ENCODE measurements at regions not wholly inside any gene's neighbourhood (a gene's known extent, or its start where the extent isn't known, plus 50 kb on each side); places are given as distances from the start of the nearest gene placed in this dataset.

DNA sequence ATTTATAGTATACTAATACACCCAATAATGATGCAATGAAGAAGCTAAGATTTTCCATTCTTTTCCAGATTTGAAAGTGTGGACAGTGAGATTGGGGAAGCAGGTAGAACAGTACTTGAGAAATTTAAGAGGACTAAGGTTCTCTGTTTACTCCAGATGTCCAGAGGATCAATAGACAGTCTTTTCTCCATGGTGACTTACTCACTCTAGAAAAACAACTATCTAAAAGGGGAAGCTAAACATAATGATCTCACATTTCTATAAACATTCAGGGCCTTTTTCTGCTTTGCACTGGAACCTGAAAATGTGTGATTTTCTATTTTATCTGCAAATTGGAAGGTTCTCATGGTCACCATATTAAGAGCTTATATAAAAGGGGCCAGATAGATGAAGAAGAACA, 93.9 kb upstream of the ZBTB18 start:
- no peak for TF ChIP-seq GATA3 (IDR thresholded peaks at IDR 0.05; ENCODE audit: low read depth, low read length)
- TF ChIP-seq GATA2 (IDR thresholded peaks at IDR 0.05; ENCODE audit: low read depth, low read length) = no peak

Measured in SH-SY5Y (cell line).